GM11168 (cell line): ENCODE measurements at regions not wholly inside any gene's neighbourhood (a gene's known extent, or its start where the extent isn't known, plus 50 kb on each side); places are given as distances from the start of the nearest gene placed in this dataset.

ENCODE experiments used
- in situ Hi-C: fragments of 300-500 bp; cut with MboI; formaldehyde crosslinking; loops from one replicate; pipeline ENCODE4 v1.12.0; 2022; ENCODE audit warnings: low sequenced_read_pairs; ENCODE audit not compliant: unreplicated experiment

GRCh38 chr3:195635898-195636685 lies 52.4 kb upstream of the APOD start:
- in situ Hi-C loops, result loop anchor here (5.0 kb wide), 1 partner anchor 316 kb away; no protein-coding TSS in a partner anchor

- in situ Hi-C loops, result loop anchor here (5.0 kb wide), 1 partner anchor 317 kb away; no protein-coding TSS in a partner anchor
Measured at GRCh38 chr3:195635262-195635873, 51.6 kb upstream of the APOD start.

- in situ Hi-C loops, result loop anchor here (5.0 kb wide), 1 partner anchor 318 kb away; no protein-coding TSS in a partner anchor
Measured at GRCh38 chr3:195634426-195635261, 50.9 kb upstream of the APOD start.
